ENCODE measurements at regions not wholly inside any gene's neighbourhood (a gene's known extent, or its start where the extent isn't known, plus 50 kb on each side); places are given as distances from the start of the nearest gene placed in this dataset.

GRCh38 chr7:131808736-131809135 is 252.3 kb upstream of the PODXL start:
- TF ChIP-seq POLR2A (IDR thresholded peaks at IDR 0.05; ENCODE audit: low read length) (no peak), HOXA7 (CRISPR knock-in tag; IDR thresholded peaks at IDR 0.05) (no peak), JUNB (IDR thresholded peaks at IDR 0.05) (no peak), NPAS2 (CRISPR knock-in tag; IDR thresholded peaks at IDR 0.05; ENCODE audit: borderline replicate concordance) (no peak), RFX5 (IDR thresholded peaks at IDR 0.05) (no peak), CBX2 (IDR thresholded peaks at IDR 0.05; ENCODE audit: borderline replicate concordance, low read depth) (no peak), ESRRA (IDR thresholded peaks at IDR 0.05; ENCODE audit: borderline replicate concordance, low read length) (no peak)
- TF ChIP-seq, protein P1, sequence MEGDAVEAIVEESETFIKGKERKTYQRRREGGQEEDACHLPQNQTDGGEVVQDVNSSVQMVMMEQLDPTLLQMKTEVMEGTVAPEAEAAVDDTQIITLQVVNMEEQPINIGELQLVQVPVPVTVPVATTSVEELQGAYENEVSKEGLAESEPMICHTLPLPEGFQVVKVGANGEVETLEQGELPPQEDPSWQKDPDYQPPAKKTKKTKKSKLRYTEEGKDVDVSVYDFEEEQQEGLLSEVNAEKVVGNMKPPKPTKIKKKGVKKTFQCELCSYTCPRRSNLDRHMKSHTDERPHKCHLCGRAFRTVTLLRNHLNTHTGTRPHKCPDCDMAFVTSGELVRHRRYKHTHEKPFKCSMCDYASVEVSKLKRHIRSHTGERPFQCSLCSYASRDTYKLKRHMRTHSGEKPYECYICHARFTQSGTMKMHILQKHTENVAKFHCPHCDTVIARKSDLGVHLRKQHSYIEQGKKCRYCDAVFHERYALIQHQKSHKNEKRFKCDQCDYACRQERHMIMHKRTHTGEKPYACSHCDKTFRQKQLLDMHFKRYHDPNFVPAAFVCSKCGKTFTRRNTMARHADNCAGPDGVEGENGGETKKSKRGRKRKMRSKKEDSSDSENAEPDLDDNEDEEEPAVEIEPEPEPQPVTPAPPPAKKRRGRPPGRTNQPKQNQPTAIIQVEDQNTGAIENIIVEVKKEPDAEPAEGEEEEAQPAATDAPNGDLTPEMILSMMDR (IDR thresholded peaks at IDR 0.05): no peak

All from A549 (cell line).